Kidney (tissue), 13 donors: ENCODE measurements at regions not wholly inside any gene's neighbourhood (a gene's known extent, or its start where the extent isn't known, plus 50 kb on each side); places are given as distances from the start of the nearest gene placed in this dataset.

ENCODE experiments used
- DNase-seq, 5 donors: peaks; one replicate each; pipeline ENCODE4 v3.0.0-alpha.2; 2013 to 2020
- FAIRE-seq: peaks from 2 replicates; lab custom pipeline; 2012; peaks lifted over from hg19 to GRCh38; lab: Jason Lieb, UNC
- H3K27ac ChIP-seq, 2 donors: one replicate each; pipeline ENCODE4 v1.7.0; 2013; ENCODE audit warnings: low read depth in 2 of 2, low read length in 2 of 2, inconsistent platforms in 1 of 2
- H3K27me3 ChIP-seq: one replicate; pipeline ENCODE4 v1.7.1; 2013; ENCODE audit warnings: low read length, inconsistent platforms; ENCODE audit not compliant: control insufficient read depth, insufficient read depth
- H3K36me3 ChIP-seq, 3 donors: one replicate each; pipeline versions ENCODE4 v1.7.0 to v1.7.1; 2013; ENCODE audit warnings: low read length in 3 of 3, control low read depth in 1 of 3, inconsistent platforms in 1 of 3; ENCODE audit not compliant: insufficient read depth in 3 of 3, control insufficient read depth in 2 of 3
- H3K4me1 ChIP-seq, 3 donors: one replicate each; pipeline versions ENCODE4 v1.7.0 to v1.7.1; 2013; ENCODE audit warnings: low read length in 3 of 3, inconsistent platforms in 1 of 3, low read depth in 1 of 3; ENCODE audit not compliant: control insufficient read depth in 2 of 3, insufficient read depth in 2 of 3
- H3K4me3 ChIP-seq, 3 donors: one replicate each; pipeline versions ENCODE4 v1.7.0 to v1.8.1; 2013; ENCODE audit warnings: low read length in 3 of 3, control low read depth in 1 of 3, inconsistent platforms in 1 of 3
- H3K9ac ChIP-seq, 3 donors: one replicate each; pipeline versions ENCODE4 v1.7.0 to v1.7.1; 2013; ENCODE audit warnings: low read length in 3 of 3, control low read depth in 1 of 3, inconsistent platforms in 1 of 3
- H3K9me3 ChIP-seq, 3 donors: one replicate each; pipeline versions ENCODE4 v1.7.0 to v1.7.1; 2013; ENCODE audit warnings: low read length in 3 of 3, control low read depth in 1 of 3, inconsistent platforms in 1 of 3; ENCODE audit not compliant: control insufficient read depth in 2 of 3, insufficient read depth in 1 of 3
- CTCF ChIP-seq: IDR thresholded peaks from 3 replicates; pipeline ENCODE4 v1.5.1; 2012; ENCODE audit warnings: mild to moderate bottlenecking, moderate library complexity, borderline replicate concordance; ENCODE audit not compliant: insufficient read depth; ENCODE audit errors: extremely low read depth
- intact Hi-C: fragments of 100-400 bp; cut with DNase I; formaldehyde crosslinking; loops from one replicate; pipeline ENCODE4 v1.11.1; 2022
- donor health status: control.
- donor health status: control.
- donor health status: control.
- donor health status: control.
- donor health status: control.
- donor health status: DM: yes; HTN: yes; CAD: no.
- donor health status: Normal renal cell carcinoma (clear cell type).

DNA sequence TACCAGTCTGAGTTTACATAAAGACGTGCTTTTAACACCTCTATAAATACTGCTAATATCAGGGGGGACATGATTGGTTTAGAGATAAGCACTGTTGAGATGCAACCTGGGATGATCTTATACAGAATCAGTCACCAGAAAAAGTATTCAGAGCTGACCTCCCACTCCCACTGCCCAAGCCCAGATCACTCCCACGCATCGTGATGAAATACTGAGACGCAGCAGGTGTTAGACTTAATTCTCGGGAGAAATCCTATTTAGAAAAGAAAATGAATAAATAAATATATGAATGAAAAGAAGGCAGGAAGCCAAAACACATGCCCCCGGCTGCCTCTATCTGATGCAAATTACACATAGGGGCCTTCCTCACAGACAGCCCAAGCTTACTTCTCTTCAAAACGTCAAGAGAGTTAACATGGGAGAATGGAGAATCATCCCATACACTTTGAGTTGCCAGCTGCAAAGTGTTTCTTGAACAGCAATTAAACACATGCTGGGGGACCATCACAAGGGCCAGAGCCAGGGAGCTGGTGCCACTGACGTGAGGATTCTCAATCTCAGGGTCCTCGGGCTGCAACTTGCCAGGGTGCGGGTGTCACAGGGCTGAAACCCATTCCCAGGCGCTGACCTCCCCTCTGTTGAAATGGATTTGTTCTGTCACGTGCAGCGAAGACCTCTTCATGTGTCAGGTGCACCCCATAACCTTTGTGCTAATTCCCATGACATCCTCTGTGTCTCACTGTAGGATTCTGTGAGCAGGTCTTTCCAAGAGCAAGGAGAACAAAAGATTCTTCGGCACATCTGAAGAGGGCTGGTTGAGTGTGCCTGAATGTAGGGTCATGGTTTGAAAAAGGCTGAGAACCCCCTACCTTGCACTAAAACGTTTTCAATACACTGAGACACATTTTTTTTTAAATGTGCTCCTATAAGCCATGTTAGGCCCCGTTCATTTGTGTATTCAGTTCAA, 764.2 kb upstream of the ARRDC4 start:
- intact Hi-C loops: no loop called here
- Histone ChIP-seq H3K9ac (no peak overlapping the region), H3K27me3 (no peaks in the 10 kb centered on the region), H3K27ac (no peak overlapping the region), H3K36me3 (no peaks in the 10 kb centered on the region), H3K9me3 (no peaks in the 10 kb centered on the region), H3K4me1 (no peaks in the 10 kb centered on the region), H3K4me3 (no peak overlapping the region)
- no peak for TF ChIP-seq CTCF
- no peak for FAIRE-seq
- DNase-seq: peak in 4 of 5 donors; percentile 29 to 53 (median 48)

GRCh38 chr15:97199393-97200051, 761.0 kb upstream of the ARRDC4 start:
- Histone ChIP-seq H3K36me3 (no peaks in the 10 kb centered on the region), H3K9me3 (peaks cover 0 to 2% (median 0%) of the 10 kb centered on the region in 3 donors), H3K4me1 (no peaks in the 10 kb centered on the region), H3K27me3 (no peaks in the 10 kb centered on the region), H3K27ac (no peak overlapping the region), H3K9ac (no peak overlapping the region), H3K4me3 (no peak overlapping the region)
- no peak for FAIRE-seq
- TF ChIP-seq CTCF: no peak
- intact Hi-C loops: no loop called here
- DNase-seq: no peak

GRCh38 chr15:97200161-97200560, 760.3 kb upstream of the ARRDC4 start:
- H3K36me3 ChIP-seq: no peaks in the 10 kb centered on the region
- H3K4me1 ChIP-seq: no peaks in the 10 kb centered on the region
- DNase-seq: no peak
- no peak overlapping the region for H3K9ac ChIP-seq
- H3K9me3 ChIP-seq: peaks cover 0 to 5% (median 0%) of the 10 kb centered on the region in 3 donors
- no peak for TF ChIP-seq CTCF
- H3K27ac ChIP-seq: no peak overlapping the region
- no peak for FAIRE-seq
- no peak overlapping the region for H3K4me3 ChIP-seq
- intact Hi-C loops: no loop called here
- H3K27me3 ChIP-seq: no peaks in the 10 kb centered on the region
